Mucosa of stomach (tissue), 1 donor: ENCODE measurements at regions not wholly inside any gene's neighbourhood (a gene's known extent, or its start where the extent isn't known, plus 50 kb on each side); places are given as distances from the start of the nearest gene placed in this dataset.

Source experiments
- H3K27me3 ChIP-seq: one replicate; pipeline ENCODE4 v1.7.0; 2013; ENCODE audit warnings: mild to moderate bottlenecking, low read length; ENCODE audit not compliant: control insufficient read depth, insufficient read depth
- H3K36me3 ChIP-seq: one replicate; pipeline ENCODE4 v1.7.0; 2013; ENCODE audit warnings: low read length; ENCODE audit not compliant: control insufficient read depth, insufficient read depth
- H3K4me1 ChIP-seq: one replicate; pipeline ENCODE4 v1.7.0; 2013; ENCODE audit warnings: mild to moderate bottlenecking, low read length; ENCODE audit not compliant: control insufficient read depth, insufficient read depth
- H3K4me3 ChIP-seq: one replicate; pipeline ENCODE4 v1.7.0; 2013; ENCODE audit warnings: low read length
- H3K9ac ChIP-seq: one replicate; pipeline ENCODE4 v1.7.0; 2013; ENCODE audit warnings: mild to moderate bottlenecking, low read length, moderate library complexity
- H3K9me3 ChIP-seq: one replicate; pipeline ENCODE4 v1.7.0; 2013; ENCODE audit warnings: mild to moderate bottlenecking, low read length, moderate library complexity; ENCODE audit not compliant: control insufficient read depth
- donor health status: Pancreatic carcinoma.

GRCh38 chr3:157637866-157638265 is 134.7 kb upstream of the VEPH1 start:
- Histone ChIP-seq H3K36me3 (no peaks in the 10 kb centered on the region), H3K4me1 (no peaks in the 10 kb centered on the region), H3K27me3 (no peaks in the 10 kb centered on the region), H3K9ac (no peak overlapping the region), H3K9me3 (no peaks in the 10 kb centered on the region), H3K4me3 (no peak overlapping the region)

DNA sequence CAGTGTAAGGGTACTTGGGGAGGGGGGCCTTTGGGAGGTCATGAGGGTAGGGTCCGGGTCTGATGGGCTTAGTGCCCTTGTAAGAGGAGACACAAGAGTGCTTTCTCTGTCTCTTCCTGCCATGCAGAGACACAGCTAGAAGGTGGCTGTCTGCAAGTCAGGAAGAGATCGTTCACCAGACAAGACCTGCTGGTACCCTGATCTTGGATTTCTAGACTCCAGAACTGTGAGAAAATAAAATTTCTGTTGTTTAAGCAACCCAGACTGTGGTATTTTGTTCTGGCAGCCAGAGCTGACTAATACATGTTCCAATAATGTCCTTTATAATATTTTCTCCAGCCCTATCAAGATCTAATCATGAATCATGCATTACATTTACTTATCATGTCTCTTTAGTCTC is 130.0 kb upstream of the VEPH1 start:
- H3K4me1 ChIP-seq, result no peaks in the 10 kb centered on the region
- H3K9ac ChIP-seq, result no peak overlapping the region
- no peaks in the 10 kb centered on the region for H3K36me3 ChIP-seq
- no peaks in the 10 kb centered on the region for H3K9me3 ChIP-seq
- no peak overlapping the region for H3K4me3 ChIP-seq
- no peaks in the 10 kb centered on the region for H3K27me3 ChIP-seq

- no peaks in the 10 kb centered on the region for H3K4me1 ChIP-seq
- H3K4me3 ChIP-seq, result no peak overlapping the region
- H3K9ac ChIP-seq, result no peak overlapping the region
- H3K27me3 ChIP-seq, result no peaks in the 10 kb centered on the region
- no peaks in the 10 kb centered on the region for H3K9me3 ChIP-seq
- no peaks in the 10 kb centered on the region for H3K36me3 ChIP-seq
Observed at GRCh38 chr3:157632075-157632474, 128.9 kb upstream of the VEPH1 start.

GRCh38 chr3:157631478-157631877 is 128.3 kb upstream of the VEPH1 start:
- H3K4me1 ChIP-seq, result no peaks in the 10 kb centered on the region
- no peak overlapping the region for H3K9ac ChIP-seq
- no peaks in the 10 kb centered on the region for H3K27me3 ChIP-seq
- H3K36me3 ChIP-seq, result no peaks in the 10 kb centered on the region
- no peaks in the 10 kb centered on the region for H3K9me3 ChIP-seq
- H3K4me3 ChIP-seq, result no peak overlapping the region

GRCh38 chr3:157626817-157627216 is 123.6 kb upstream of the VEPH1 start:
- no peaks in the 10 kb centered on the region for H3K4me1 ChIP-seq
- no peaks in the 10 kb centered on the region for H3K27me3 ChIP-seq
- no peak overlapping the region for H3K9ac ChIP-seq
- no peak overlapping the region for H3K4me3 ChIP-seq
- no peaks in the 10 kb centered on the region for H3K9me3 ChIP-seq
- no peaks in the 10 kb centered on the region for H3K36me3 ChIP-seq

- H3K27me3 ChIP-seq, result no peaks in the 10 kb centered on the region
- no peaks in the 10 kb centered on the region for H3K36me3 ChIP-seq
- H3K4me1 ChIP-seq, result no peaks in the 10 kb centered on the region
- H3K9me3 ChIP-seq, result no peaks in the 10 kb centered on the region
- no peak overlapping the region for H3K4me3 ChIP-seq
- H3K9ac ChIP-seq, result no peak overlapping the region
Observed at GRCh38 chr3:157624801-157625200, 121.6 kb upstream of the VEPH1 start.

- no peaks in the 10 kb centered on the region for H3K36me3 ChIP-seq
- no peaks in the 10 kb centered on the region for H3K4me1 ChIP-seq
- no peaks in the 10 kb centered on the region for H3K27me3 ChIP-seq
- no peak overlapping the region for H3K4me3 ChIP-seq
- H3K9ac ChIP-seq, result no peak overlapping the region
- no peaks in the 10 kb centered on the region for H3K9me3 ChIP-seq
Observed at GRCh38 chr3:157618886-157619285, 115.7 kb upstream of the VEPH1 start.

DNA sequence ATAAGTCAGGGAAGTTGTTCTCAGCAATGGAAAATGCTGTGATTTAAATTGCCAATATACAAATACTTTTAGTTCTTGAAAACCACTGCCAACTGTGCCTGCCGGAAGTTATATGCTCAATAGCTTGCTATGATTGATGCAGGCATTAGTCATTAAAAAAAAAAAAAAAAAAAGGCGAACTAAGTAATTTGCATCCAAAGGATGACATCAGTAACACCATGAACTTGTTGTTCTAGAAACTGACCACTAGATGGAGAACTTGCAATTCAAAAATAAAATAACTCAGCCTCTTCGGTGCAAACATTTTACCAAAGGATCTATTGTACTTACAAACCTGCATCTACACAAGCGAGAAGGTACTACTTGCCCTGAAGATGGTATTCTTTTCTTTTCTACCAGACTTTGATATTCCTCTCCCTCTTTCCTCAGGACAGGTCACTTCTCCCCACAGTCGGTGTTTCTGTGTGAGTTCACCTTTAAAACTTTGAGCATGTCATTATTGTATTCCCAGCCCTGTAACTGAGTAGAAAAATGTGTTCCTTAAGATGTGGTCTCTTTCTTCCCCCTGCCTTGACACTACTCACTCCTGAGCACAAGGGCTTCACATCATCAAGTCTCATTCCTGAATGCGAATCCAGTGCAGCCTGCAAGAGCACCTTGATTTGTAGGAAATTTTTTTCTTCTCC is 115.0 kb upstream of the VEPH1 start:
- H3K9ac ChIP-seq, result no peak overlapping the region
- H3K36me3 ChIP-seq, result no peaks in the 10 kb centered on the region
- no peaks in the 10 kb centered on the region for H3K9me3 ChIP-seq
- no peaks in the 10 kb centered on the region for H3K4me1 ChIP-seq
- H3K27me3 ChIP-seq, result no peaks in the 10 kb centered on the region
- no peak overlapping the region for H3K4me3 ChIP-seq

DNA sequence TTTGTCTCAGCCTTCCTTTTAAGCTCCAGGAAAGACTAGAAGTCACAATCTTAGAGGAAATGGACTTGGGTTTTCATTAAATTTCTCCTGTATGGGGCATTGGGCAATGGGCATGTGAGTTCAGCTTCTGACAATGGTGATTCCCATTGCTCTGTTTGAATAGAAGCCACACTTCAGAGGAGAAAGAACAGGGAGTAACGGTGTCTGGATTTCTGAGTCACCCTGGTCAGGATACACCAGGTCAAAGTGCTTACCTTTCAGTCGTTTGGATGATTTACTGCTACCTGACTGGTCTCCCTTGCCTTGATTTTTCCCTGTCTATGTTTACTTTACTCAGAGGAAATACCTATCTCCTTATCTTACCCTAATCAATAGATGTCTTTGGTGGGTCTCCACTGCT is 111.7 kb upstream of the VEPH1 start:
- Histone ChIP-seq H3K9me3 (no peaks in the 10 kb centered on the region), H3K4me1 (no peaks in the 10 kb centered on the region), H3K9ac (no peak overlapping the region), H3K36me3 (no peaks in the 10 kb centered on the region), H3K4me3 (no peak overlapping the region), H3K27me3 (no peaks in the 10 kb centered on the region)

GRCh38 chr3:157611536-157612076 is 108.4 kb upstream of the VEPH1 start:
- Histone ChIP-seq H3K36me3 (no peaks in the 10 kb centered on the region), H3K9me3 (no peaks in the 10 kb centered on the region), H3K4me1 (no peaks in the 10 kb centered on the region), H3K9ac (no peak overlapping the region), H3K4me3 (no peak overlapping the region), H3K27me3 (no peaks in the 10 kb centered on the region)

- H3K4me3 ChIP-seq, result no peak overlapping the region
- no peaks in the 10 kb centered on the region for H3K4me1 ChIP-seq
- H3K9ac ChIP-seq, result no peak overlapping the region
- no peaks in the 10 kb centered on the region for H3K36me3 ChIP-seq
- no peaks in the 10 kb centered on the region for H3K9me3 ChIP-seq
- H3K27me3 ChIP-seq, result no peaks in the 10 kb centered on the region
Observed at GRCh38 chr3:157610876-157611535, 107.8 kb upstream of the VEPH1 start.

GRCh38 chr3:157607826-157608405 is 104.7 kb upstream of the VEPH1 start:
- Histone ChIP-seq H3K36me3 (no peaks in the 10 kb centered on the region), H3K9me3 (no peaks in the 10 kb centered on the region), H3K9ac (no peak overlapping the region), H3K4me1 (no peaks in the 10 kb centered on the region), H3K27me3 (no peaks in the 10 kb centered on the region), H3K4me3 (no peak overlapping the region)
